ENCODE measurements at regions not wholly inside any gene's neighbourhood (a gene's known extent, or its start where the extent isn't known, plus 50 kb on each side); places are given as distances from the start of the nearest gene placed in this dataset.

GRCh38 chr4:129901205-129901604 is 805.3 kb downstream of the C4orf33 start:
- TF ChIP-seq POLR2A (IDR thresholded peaks at IDR 0.05): no peak
- TF ChIP-seq CTCF (IDR thresholded peaks at IDR 0.05): no peak
